ENCODE measurements at regions not wholly inside any gene's neighbourhood (a gene's known extent, or its start where the extent isn't known, plus 50 kb on each side); places are given as distances from the start of the nearest gene placed in this dataset.

- no peak for DNase-seq
- H3K36me3 ChIP-seq (ENCODE audit: control insufficient read depth, insufficient read depth, low read length): no peaks in the 10 kb centered on the region
- H3K4me3 ChIP-seq (ENCODE audit: insufficient read depth, low read depth, low read length, poor library complexity, severe bottlenecking): no peak overlapping the region
- no peak overlapping the region for H3K27ac ChIP-seq (ENCODE audit: insufficient read depth, low read length, poor library complexity, severe bottlenecking)
- H3K27me3 ChIP-seq (replicated peaks; ENCODE audit: control insufficient read depth, insufficient read depth, low read length, poor library complexity, severe bottlenecking): no peaks in the 10 kb centered on the region
- H3K9me3 ChIP-seq (ENCODE audit: control insufficient read depth, low read length): no peaks in the 10 kb centered on the region
- no peaks in the 10 kb centered on the region for H3K4me1 ChIP-seq (ENCODE audit: control insufficient read depth, insufficient read depth, low read length, poor library complexity, severe bottlenecking)
Measured at GRCh38 chr16:66154801-66155200, 211.7 kb upstream of the CDH5 start.

GRCh38 chr16:66152823-66153393, 213.6 kb upstream of the CDH5 start:
- Histone ChIP-seq H3K27ac (ENCODE audit: insufficient read depth, low read length, poor library complexity, severe bottlenecking) (no peak overlapping the region), H3K9me3 (ENCODE audit: control insufficient read depth, low read length) (no peaks in the 10 kb centered on the region), H3K27me3 (replicated peaks; ENCODE audit: control insufficient read depth, insufficient read depth, low read length, poor library complexity, severe bottlenecking) (no peaks in the 10 kb centered on the region), H3K4me3 (ENCODE audit: insufficient read depth, low read depth, low read length, poor library complexity, severe bottlenecking) (no peak overlapping the region), H3K36me3 (ENCODE audit: control insufficient read depth, insufficient read depth, low read length) (no peaks in the 10 kb centered on the region), H3K4me1 (ENCODE audit: control insufficient read depth, insufficient read depth, low read length, poor library complexity, severe bottlenecking) (no peaks in the 10 kb centered on the region)
- DNase-seq: no peak

- Histone ChIP-seq H3K4me1 (ENCODE audit: control insufficient read depth, insufficient read depth, low read length, poor library complexity, severe bottlenecking) (no peaks in the 10 kb centered on the region), H3K27me3 (replicated peaks; ENCODE audit: control insufficient read depth, insufficient read depth, low read length, poor library complexity, severe bottlenecking) (no peaks in the 10 kb centered on the region), H3K4me3 (ENCODE audit: insufficient read depth, low read depth, low read length, poor library complexity, severe bottlenecking) (no peak overlapping the region), H3K9me3 (ENCODE audit: control insufficient read depth, low read length) (no peaks in the 10 kb centered on the region), H3K27ac (ENCODE audit: insufficient read depth, low read length, poor library complexity, severe bottlenecking) (no peak overlapping the region), H3K36me3 (ENCODE audit: control insufficient read depth, insufficient read depth, low read length) (no peaks in the 10 kb centered on the region)
- DNase-seq: no peak
Measured at GRCh38 chr16:66152181-66152580, 214.3 kb upstream of the CDH5 start.

GRCh38 chr16:66150698-66151482, 215.6 kb upstream of the CDH5 start:
- no peaks in the 10 kb centered on the region for H3K9me3 ChIP-seq (ENCODE audit: control insufficient read depth, low read length)
- DNase-seq: no peak
- H3K4me1 ChIP-seq (ENCODE audit: control insufficient read depth, insufficient read depth, low read length, poor library complexity, severe bottlenecking): no peaks in the 10 kb centered on the region
- no peak overlapping the region for H3K27ac ChIP-seq (ENCODE audit: insufficient read depth, low read length, poor library complexity, severe bottlenecking)
- no peaks in the 10 kb centered on the region for H3K36me3 ChIP-seq (ENCODE audit: control insufficient read depth, insufficient read depth, low read length)
- no peak overlapping the region for H3K4me3 ChIP-seq (ENCODE audit: insufficient read depth, low read depth, low read length, poor library complexity, severe bottlenecking)
- H3K27me3 ChIP-seq (replicated peaks; ENCODE audit: control insufficient read depth, insufficient read depth, low read length, poor library complexity, severe bottlenecking): no peaks in the 10 kb centered on the region

- no peak for DNase-seq
- Histone ChIP-seq H3K36me3 (ENCODE audit: control insufficient read depth, insufficient read depth, low read length) (no peaks in the 10 kb centered on the region), H3K4me3 (ENCODE audit: insufficient read depth, low read depth, low read length, poor library complexity, severe bottlenecking) (no peak overlapping the region), H3K4me1 (ENCODE audit: control insufficient read depth, insufficient read depth, low read length, poor library complexity, severe bottlenecking) (no peaks in the 10 kb centered on the region), H3K9me3 (ENCODE audit: control insufficient read depth, low read length) (no peaks in the 10 kb centered on the region), H3K27me3 (replicated peaks; ENCODE audit: control insufficient read depth, insufficient read depth, low read length, poor library complexity, severe bottlenecking) (no peaks in the 10 kb centered on the region), H3K27ac (ENCODE audit: insufficient read depth, low read length, poor library complexity, severe bottlenecking) (no peak overlapping the region)
Measured at GRCh38 chr16:66147291-66147690, 219.2 kb upstream of the CDH5 start.

GRCh38 chr16:66146798-66147197, 219.7 kb upstream of the CDH5 start:
- DNase-seq: no peak
- H3K9me3 ChIP-seq (ENCODE audit: control insufficient read depth, low read length): no peaks in the 10 kb centered on the region

GRCh38 chr16:66144641-66145040, 221.8 kb upstream of the CDH5 start:
- H3K9me3 ChIP-seq (ENCODE audit: control insufficient read depth, low read length): no peaks in the 10 kb centered on the region
- H3K4me3 ChIP-seq (ENCODE audit: insufficient read depth, low read depth, low read length, poor library complexity, severe bottlenecking): no peak overlapping the region
- no peaks in the 10 kb centered on the region for H3K27me3 ChIP-seq (replicated peaks; ENCODE audit: control insufficient read depth, insufficient read depth, low read length, poor library complexity, severe bottlenecking)
- no peaks in the 10 kb centered on the region for H3K36me3 ChIP-seq (ENCODE audit: control insufficient read depth, insufficient read depth, low read length)
- no peak overlapping the region for H3K27ac ChIP-seq (ENCODE audit: insufficient read depth, low read length, poor library complexity, severe bottlenecking)
- H3K4me1 ChIP-seq (ENCODE audit: control insufficient read depth, insufficient read depth, low read length, poor library complexity, severe bottlenecking): no peaks in the 10 kb centered on the region
- no peak for DNase-seq

More at GRCh38 chr16:66146798-66147197, 219.7 kb upstream of the CDH5 start:
- H3K36me3 ChIP-seq (ENCODE audit: control insufficient read depth, insufficient read depth, low read length): no peaks in the 10 kb centered on the region
- H3K27me3 ChIP-seq (replicated peaks; ENCODE audit: control insufficient read depth, insufficient read depth, low read length, poor library complexity, severe bottlenecking): no peaks in the 10 kb centered on the region
- H3K4me1 ChIP-seq (ENCODE audit: control insufficient read depth, insufficient read depth, low read length, poor library complexity, severe bottlenecking): no peaks in the 10 kb centered on the region
- H3K4me3 ChIP-seq (ENCODE audit: insufficient read depth, low read depth, low read length, poor library complexity, severe bottlenecking): no peak overlapping the region
- H3K27ac ChIP-seq (ENCODE audit: insufficient read depth, low read length, poor library complexity, severe bottlenecking): no peak overlapping the region

GRCh38 chr16:66143415-66143814, 223.1 kb upstream of the CDH5 start:
- H3K27ac ChIP-seq (ENCODE audit: insufficient read depth, low read length, poor library complexity, severe bottlenecking): no peak overlapping the region
- no peaks in the 10 kb centered on the region for H3K36me3 ChIP-seq (ENCODE audit: control insufficient read depth, insufficient read depth, low read length)
- no peak overlapping the region for H3K4me3 ChIP-seq (ENCODE audit: insufficient read depth, low read depth, low read length, poor library complexity, severe bottlenecking)
- no peaks in the 10 kb centered on the region for H3K27me3 ChIP-seq (replicated peaks; ENCODE audit: control insufficient read depth, insufficient read depth, low read length, poor library complexity, severe bottlenecking)
- H3K4me1 ChIP-seq (ENCODE audit: control insufficient read depth, insufficient read depth, low read length, poor library complexity, severe bottlenecking): no peaks in the 10 kb centered on the region
- no peak for DNase-seq
- no peaks in the 10 kb centered on the region for H3K9me3 ChIP-seq (ENCODE audit: control insufficient read depth, low read length)

- DNase-seq: no peak
- H3K4me3 ChIP-seq (ENCODE audit: insufficient read depth, low read depth, low read length, poor library complexity, severe bottlenecking): no peak overlapping the region
- H3K27me3 ChIP-seq (replicated peaks; ENCODE audit: control insufficient read depth, insufficient read depth, low read length, poor library complexity, severe bottlenecking): no peaks in the 10 kb centered on the region
- no peaks in the 10 kb centered on the region for H3K9me3 ChIP-seq (ENCODE audit: control insufficient read depth, low read length)
- no peaks in the 10 kb centered on the region for H3K4me1 ChIP-seq (ENCODE audit: control insufficient read depth, insufficient read depth, low read length, poor library complexity, severe bottlenecking)
- no peaks in the 10 kb centered on the region for H3K36me3 ChIP-seq (ENCODE audit: control insufficient read depth, insufficient read depth, low read length)
- H3K27ac ChIP-seq (ENCODE audit: insufficient read depth, low read length, poor library complexity, severe bottlenecking): no peak overlapping the region
Measured at GRCh38 chr16:66141885-66142284, 224.6 kb upstream of the CDH5 start.

GRCh38 chr16:66137853-66138252, 228.6 kb upstream of the CDH5 start:
- Histone ChIP-seq H3K36me3 (ENCODE audit: control insufficient read depth, insufficient read depth, low read length) (no peaks in the 10 kb centered on the region), H3K27ac (ENCODE audit: insufficient read depth, low read length, poor library complexity, severe bottlenecking) (no peak overlapping the region), H3K27me3 (replicated peaks; ENCODE audit: control insufficient read depth, insufficient read depth, low read length, poor library complexity, severe bottlenecking) (no peaks in the 10 kb centered on the region), H3K4me3 (ENCODE audit: insufficient read depth, low read depth, low read length, poor library complexity, severe bottlenecking) (no peak overlapping the region), H3K4me1 (ENCODE audit: control insufficient read depth, insufficient read depth, low read length, poor library complexity, severe bottlenecking) (no peaks in the 10 kb centered on the region), H3K9me3 (ENCODE audit: control insufficient read depth, low read length) (no peaks in the 10 kb centered on the region)
- DNase-seq: no peak
